ENCODE measurements at regions not wholly inside any gene's neighbourhood (a gene's known extent, or its start where the extent isn't known, plus 50 kb on each side); places are given as distances from the start of the nearest gene placed in this dataset.

DNA sequence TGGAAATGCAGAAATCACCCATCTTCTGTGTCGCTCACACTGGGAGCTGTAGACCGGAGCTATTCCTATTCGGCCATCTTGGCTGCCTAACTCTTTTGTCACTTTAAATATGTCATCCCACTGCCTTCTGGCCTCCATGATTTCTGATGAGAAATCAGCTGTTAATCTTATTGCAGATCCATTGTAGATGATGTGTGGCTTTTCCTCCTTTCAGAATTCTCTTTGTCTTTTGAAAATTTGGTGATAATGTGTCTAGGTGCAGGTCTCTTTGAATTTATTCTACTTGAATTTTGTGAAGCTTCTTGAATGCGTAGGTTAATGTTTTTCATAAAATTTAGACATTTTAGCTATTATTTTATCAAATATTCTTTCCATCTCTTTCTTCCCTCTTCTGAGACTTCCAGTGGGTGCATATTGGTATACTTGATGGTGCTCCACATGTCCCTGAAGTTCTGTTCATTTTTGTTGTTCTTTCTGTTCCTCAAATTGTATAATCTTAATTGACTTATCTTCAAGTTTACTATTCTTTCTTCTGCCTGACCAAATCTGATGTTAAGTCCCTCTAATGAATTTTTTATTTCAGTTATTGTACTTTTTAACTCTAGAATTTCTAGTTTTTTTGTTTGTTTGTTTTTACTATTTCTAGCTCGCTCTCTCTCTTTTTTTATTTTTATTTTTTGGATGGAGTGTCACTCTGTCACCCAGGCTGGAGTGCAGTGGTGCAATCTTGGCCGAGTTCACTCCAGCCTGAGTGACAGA lies 90.8 kb upstream of the DLX2 start:
- no peak for DNase-seq
- peaks cover 5 to 6% of the 10 kb centered on the region in 2 donors for H3K36me3 Mint-ChIP-seq
- H3K27me3 Mint-ChIP-seq (ENCODE audit: low read depth in 3 of 3): peaks cover 0 to 2% (median 2%) of the 10 kb centered on the region in 3 donors
- TF ChIP-seq CTCF (IDR thresholded peaks at IDR 0.05): no peak
- Histone ChIP-seq H3K4me2 (replicated peaks; ENCODE audit: extremely low read depth, low read length, poor library complexity, severe bottlenecking) (no peak overlapping the region), H3K4me3 (replicated peaks in 1 of 3; ENCODE audit: low read depth in 2 of 3, low read length in 3 of 3) (no peak overlapping the region), H3K9ac (ENCODE audit: insufficient read depth, low read length, poor library complexity, severe bottlenecking) (no peak overlapping the region), H3K36me3 (replicated peaks in 1 of 2; ENCODE audit: control insufficient read depth in 1 of 2, insufficient read depth in 2 of 2, low read length in 2 of 2) (no peaks in the 10 kb centered on the region), H4K20me1 (ENCODE audit: insufficient read depth, low read length) (no peaks in the 10 kb centered on the region), H2AFZ (ENCODE audit: insufficient read depth, low read depth, low read length, poor library complexity, severe bottlenecking) (no peak overlapping the region), H3K27me3 (ENCODE audit: control insufficient read depth in 2 of 2, insufficient read depth in 2 of 2, low read length in 2 of 2) (no peaks in the 10 kb centered on the region), H3K27ac (ENCODE audit: low read depth in 1 of 2, low read length in 2 of 2) (no peak overlapping the region), H3K9me3 (replicated peaks in 1 of 2; ENCODE audit: control insufficient read depth in 1 of 2, insufficient read depth in 1 of 2, low read length in 2 of 2) (peaks cover 14 to 15% of the 10 kb centered on the region in 2 donors), H3K79me2 (ENCODE audit: insufficient read depth, low read length) (no peaks in the 10 kb centered on the region), H3K4me1 (ENCODE audit: control insufficient read depth in 1 of 2, insufficient read depth in 2 of 2, low read length in 2 of 2) (peaks cover 28 to 29% of the 10 kb centered on the region in 2 donors)
- peak overlapping the region in 1 of 7 donors; percentile 49 for H3K27ac Mint-ChIP-seq
- WGBS (ENCODE audit: insufficient coverage): no CpG with 5 or more reads among the region's 6 CpGs
- no peak overlapping the region for H3K4me3 Mint-ChIP-seq
- H3K9me3 Mint-ChIP-seq: peaks cover 22 to 37% (median 26%) of the 10 kb centered on the region in 7 donors
- intact Hi-C loops (cut with micrococcal nuclease): no loop called here
- H3K4me1 Mint-ChIP-seq: peaks cover 28% of the 10 kb centered on the region

DNA sequence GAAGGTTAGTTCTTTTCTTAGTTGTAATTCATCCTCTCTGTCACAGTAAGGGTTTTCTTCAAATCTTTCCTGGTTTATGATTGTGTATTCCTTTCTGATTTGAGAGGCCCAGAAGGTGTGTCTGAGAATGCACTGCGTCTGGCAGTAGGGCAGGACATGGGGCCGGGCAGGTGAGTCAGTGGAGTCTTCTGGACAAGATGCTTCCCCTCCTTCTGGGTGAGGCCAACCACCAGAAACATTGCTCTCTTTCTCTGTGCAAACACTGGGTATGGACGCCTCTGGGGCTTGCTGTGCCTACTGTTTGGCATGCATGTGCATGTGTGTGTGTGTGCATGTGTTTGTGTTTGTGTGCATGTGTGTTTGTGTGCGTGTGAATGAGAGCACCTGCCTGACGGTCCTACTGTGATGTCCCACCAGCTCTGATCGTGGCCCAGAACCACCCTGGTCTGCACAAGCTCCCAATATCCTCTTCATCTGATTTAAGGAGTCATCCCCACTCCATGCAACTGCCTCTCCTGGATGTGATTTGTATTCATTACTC lies 93.2 kb upstream of the DLX2 start:
- no peak overlapping the region for H2AFZ ChIP-seq (ENCODE audit: insufficient read depth, low read depth, low read length, poor library complexity, severe bottlenecking)
- H3K79me2 ChIP-seq (ENCODE audit: insufficient read depth, low read length): no peaks in the 10 kb centered on the region
- peaks cover 21 to 39% (median 31%) of the 10 kb centered on the region in 7 donors for H3K9me3 Mint-ChIP-seq
- H3K4me1 Mint-ChIP-seq: peaks cover 43% of the 10 kb centered on the region
- peak overlapping the region in 1 of 2 donors; percentile 86 for H3K4me3 Mint-ChIP-seq
- no peaks in the 10 kb centered on the region for H4K20me1 ChIP-seq (ENCODE audit: insufficient read depth, low read length)
- H3K36me3 Mint-ChIP-seq: peaks cover 5 to 6% of the 10 kb centered on the region in 2 donors
- peak overlapping the region in 1 of 2 donors; percentile 67 for H3K27ac ChIP-seq (ENCODE audit: low read depth in 1 of 2, low read length in 2 of 2)
- H3K4me2 ChIP-seq (replicated peaks; ENCODE audit: extremely low read depth, low read length, poor library complexity, severe bottlenecking): peak overlapping the region; percentile 48
- peak overlapping the region; percentile 44 to 95 (median 83) for H3K27ac Mint-ChIP-seq
- no peaks in the 10 kb centered on the region for H3K36me3 ChIP-seq (replicated peaks in 1 of 2; ENCODE audit: control insufficient read depth in 1 of 2, insufficient read depth in 2 of 2, low read length in 2 of 2)
- H3K4me3 ChIP-seq (replicated peaks in 1 of 3; ENCODE audit: low read depth in 2 of 3, low read length in 3 of 3): peak overlapping the region in 1 of 3 experiments; percentile 53
- peaks cover 14 to 15% of the 10 kb centered on the region in 2 donors for H3K9me3 ChIP-seq (replicated peaks in 1 of 2; ENCODE audit: control insufficient read depth in 1 of 2, insufficient read depth in 1 of 2, low read length in 2 of 2)
- no peak overlapping the region for H3K9ac ChIP-seq (ENCODE audit: insufficient read depth, low read length, poor library complexity, severe bottlenecking)
- DNase-seq: no peak
- WGBS (ENCODE audit: insufficient coverage): no CpG with 5 or more reads among the region's 6 CpGs
- intact Hi-C loops (cut with micrococcal nuclease): no loop called here
- H3K27me3 Mint-ChIP-seq (ENCODE audit: low read depth in 3 of 3): peaks cover 0 to 2% (median 0%) of the 10 kb centered on the region in 3 donors
- no peak for TF ChIP-seq CTCF (IDR thresholded peaks at IDR 0.05)
- no peaks in the 10 kb centered on the region for H3K27me3 ChIP-seq (ENCODE audit: control insufficient read depth in 2 of 2, insufficient read depth in 2 of 2, low read length in 2 of 2)
- H3K4me1 ChIP-seq (ENCODE audit: control insufficient read depth in 1 of 2, insufficient read depth in 2 of 2, low read length in 2 of 2): peaks cover 41 to 49% of the 10 kb centered on the region in 2 donors
